ENCODE measurements at regions not wholly inside any gene's neighbourhood (a gene's known extent, or its start where the extent isn't known, plus 50 kb on each side); places are given as distances from the start of the nearest gene placed in this dataset.
"Not testable (repeated sequence)": the region's sequence is repeated elsewhere in the genome, so short reads cannot be mapped to it uniquely, and the experiment has no call there.

DNA sequence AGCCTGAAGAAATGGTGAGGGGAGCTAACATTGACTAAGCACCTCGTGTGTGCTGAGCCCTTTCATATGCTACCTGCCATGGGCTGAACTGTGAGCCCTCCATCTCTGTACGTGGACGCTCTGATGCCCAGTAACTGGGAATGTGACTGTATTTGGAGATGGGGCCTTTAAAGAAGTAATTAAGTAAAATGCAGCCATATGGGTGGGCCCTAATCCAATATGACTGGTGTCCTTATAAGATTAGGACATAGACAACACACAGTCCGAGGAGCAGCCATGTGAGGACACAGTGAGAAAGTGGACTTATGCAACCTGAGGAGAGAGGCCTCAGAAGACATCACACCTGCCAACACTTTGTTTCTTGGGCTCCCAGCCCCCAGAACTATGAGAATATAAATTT lies 92.7 kb upstream of the ATP1B1 start:
- no peak for DNase-seq (ENCODE audit: low spot score)

DNA sequence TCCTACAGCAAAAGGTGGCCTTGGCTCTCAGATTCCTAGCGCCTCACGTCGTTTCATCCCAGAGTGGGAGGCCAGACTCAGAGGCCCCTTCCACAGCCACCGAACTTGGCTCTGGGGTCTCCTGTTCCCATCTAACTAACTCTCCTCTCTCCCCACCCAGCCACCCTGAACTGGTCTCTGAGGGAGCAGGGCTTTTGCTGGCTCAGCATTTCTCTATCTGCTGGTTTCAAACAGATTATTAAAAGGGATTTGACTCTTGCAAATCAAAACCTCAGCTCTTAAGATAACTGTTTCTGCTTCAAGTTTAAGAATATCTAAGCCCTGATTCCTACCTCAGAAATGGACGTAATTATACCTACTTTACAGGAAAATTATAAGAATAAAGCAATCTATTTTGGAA lies 91.0 kb upstream of the ATP1B1 start:
- no peak for DNase-seq (ENCODE audit: low spot score)

DNA sequence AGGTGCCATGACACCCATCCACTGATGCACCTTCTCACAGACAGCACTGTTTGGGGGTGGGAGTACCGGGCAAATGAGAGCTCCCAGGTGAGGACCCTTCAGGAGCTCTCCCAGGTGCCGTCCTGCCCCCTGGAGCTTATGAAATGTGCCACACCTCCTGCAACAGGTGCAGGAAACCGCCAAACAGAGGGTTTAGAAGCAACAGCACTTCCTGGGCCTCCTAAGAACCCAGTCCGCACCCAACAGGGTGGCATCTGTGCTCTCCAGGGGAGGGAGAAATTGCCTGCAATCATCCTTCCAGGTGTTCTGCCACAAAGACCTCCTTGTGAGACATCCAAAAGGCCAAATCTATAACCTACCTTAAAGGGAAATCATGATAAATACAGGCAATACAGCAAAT lies 87.7 kb upstream of the ATP1B1 start:
- DNase-seq (ENCODE audit: low spot score), result no peak

DNA sequence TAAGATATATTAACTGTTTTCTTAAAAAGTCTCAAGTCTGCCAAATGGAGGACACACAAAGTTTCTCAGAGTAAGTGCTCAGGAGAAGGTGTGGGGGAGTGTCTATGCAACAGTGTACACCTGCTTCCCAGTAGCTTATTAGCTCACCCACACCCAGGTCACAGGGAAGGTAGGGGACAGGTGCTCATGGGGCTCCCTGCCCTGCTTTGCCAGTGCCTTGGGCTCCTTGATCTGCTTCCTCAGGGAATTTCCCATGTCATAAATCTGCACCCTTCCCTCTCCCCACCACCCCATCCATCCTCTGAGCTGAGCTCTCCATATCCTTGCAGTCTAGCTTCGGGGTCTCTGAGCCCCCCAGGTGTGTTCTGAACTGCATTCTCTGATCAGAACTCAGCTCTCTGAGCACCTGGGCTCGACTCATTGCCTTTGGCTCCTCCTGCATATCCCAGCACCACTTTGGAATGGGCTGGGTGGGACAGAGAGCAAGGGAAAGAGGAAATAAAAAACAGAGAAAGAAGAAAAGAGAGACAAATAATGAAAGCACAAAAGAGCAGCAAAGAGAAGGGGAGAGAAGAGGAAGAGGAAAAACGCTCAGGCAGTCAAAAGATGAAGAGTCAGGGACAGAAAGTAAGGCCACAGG lies 87.0 kb upstream of the ATP1B1 start:
- DNase-seq (ENCODE audit: low spot score), result no peak

DNA sequence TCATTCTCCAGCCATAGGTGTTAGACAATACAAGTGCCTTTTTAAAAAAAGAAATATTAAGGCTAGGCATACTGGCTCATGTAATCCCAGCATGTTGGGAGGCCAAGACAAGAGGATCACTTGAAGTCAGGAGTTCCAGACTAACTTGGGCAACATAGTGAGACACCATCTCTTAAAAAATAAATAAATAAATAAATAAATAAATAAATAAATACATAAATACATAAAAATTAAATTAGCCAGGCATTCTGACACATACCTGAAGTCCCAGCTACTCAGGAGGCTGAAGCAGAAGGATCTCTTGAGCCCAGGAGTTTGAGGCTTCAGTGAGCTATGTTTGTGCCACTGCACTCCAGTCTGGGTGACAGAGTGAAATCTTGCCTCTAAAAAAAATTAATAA lies 85.8 kb upstream of the ATP1B1 start:
- no peak for DNase-seq (ENCODE audit: low spot score)

DNA sequence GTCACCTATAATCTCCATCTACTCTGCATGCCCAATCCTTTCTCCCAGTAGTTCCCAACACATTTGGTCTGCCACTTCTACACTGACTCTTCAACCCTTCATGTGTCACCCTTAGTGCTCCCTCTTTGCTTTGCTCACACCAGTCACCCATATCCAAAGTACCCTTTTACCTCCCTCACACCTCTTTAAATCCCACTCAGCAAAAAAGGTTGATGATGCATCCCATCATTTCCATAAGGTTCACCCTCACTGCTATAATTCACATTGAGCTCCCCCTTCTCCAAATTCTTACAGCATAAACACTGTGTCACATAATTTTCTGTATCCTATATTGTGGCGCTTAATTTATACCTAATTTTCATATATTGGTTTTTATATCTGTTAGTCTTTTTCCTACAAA lies 83.8 kb upstream of the ATP1B1 start:
- no peak for DNase-seq (ENCODE audit: low spot score)

DNA sequence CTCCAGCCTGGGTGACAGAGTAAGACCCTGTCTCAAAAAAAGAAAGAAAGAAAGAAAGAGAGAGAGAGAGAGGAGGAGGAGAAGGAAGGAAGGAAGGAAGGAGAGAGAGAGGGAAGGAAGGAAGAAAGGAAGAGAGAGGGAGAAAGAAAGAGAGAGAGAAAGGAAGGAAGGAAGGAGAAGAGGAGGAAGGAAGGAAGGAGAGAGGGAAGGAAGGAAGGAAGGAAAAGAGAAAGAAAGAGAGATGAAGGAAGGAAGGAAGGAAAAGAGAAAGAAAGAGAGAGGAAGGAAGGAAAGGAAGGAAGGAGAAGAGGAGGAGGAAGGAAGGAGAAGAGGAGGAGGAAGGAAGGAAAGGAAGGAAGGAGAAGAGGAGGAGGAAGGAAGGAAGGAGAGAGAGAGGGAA lies 82.2 kb upstream of the ATP1B1 start:
- no peak for DNase-seq (ENCODE audit: low spot score)

DNA sequence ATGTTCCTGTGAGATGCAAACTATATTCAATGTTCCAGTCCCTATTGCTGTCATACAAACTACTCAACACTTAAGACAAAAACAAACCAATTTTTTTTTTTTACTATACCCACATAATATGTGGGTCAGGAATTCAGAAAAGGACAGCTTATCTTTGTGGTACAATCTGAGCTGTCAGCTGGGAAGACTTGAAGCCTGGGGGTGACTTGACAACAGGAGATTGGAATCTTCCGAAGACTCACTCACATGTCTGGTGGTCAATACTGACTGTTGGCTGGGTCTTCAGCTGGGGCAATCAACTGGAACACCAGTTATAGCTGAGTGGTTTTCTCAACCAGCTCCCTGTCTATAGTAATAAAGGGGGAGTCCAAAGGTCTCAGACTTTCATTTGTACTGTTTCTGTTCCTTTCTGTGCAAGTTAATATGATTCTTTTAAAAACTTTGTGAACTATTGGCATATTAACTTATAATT lies 81.7 kb upstream of the ATP1B1 start:
- no peak for DNase-seq (ENCODE audit: low spot score)

DNA sequence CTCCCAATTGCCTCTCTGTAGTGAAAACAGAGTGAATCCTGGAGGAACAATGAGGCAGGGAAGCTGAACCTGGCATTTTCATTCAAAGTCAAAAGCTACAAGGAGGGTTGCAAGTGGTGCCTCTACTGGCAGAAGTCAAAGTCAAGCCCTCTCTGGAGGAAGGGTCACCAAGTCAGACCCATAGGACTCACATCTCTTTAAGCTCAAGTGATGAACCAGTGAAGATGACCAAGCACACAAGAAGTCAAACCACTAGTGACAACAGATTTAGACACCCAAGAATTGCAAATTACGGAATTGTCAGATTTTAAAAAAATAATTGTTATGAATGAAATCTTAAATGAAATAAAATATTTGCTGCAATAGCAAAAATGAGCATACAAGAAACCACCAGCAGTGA lies 81.1 kb upstream of the ATP1B1 start:
- DNase-seq (ENCODE audit: low spot score), result no peak

DNA sequence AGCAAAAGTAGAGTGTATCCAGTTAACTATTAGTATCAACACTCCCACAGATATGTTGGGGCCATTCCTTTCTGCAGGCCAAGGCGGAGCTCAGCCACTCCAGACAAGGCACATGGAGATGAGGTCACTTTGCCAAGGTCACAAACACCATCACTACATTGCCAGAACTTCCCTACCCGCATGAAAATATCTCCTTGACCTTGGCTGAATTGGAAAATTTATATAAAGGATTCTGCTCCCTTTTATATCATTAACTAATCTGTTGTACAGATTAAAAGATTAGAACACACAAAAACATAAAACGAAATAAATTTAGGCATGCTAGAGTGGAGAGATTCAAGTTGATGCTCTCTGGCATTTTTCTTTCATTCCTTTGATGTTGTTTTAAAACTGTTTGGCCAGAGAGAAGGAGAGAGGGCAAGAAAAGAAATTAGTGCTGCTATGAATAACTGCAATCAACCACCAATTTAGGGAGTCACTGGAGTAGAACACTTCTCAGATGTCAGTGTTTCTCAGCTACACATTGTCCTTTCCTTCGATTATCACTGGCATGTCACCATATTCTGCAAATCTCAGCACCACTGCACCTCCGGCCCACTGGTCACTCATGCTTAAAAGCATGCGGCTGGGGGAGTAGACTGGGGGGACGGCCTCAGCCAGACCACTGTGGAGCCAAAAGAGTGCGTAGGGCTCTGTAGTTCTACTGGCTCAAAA lies 78.7 kb upstream of the ATP1B1 start:
- DNase-seq (ENCODE audit: low spot score), result no peak

DNA sequence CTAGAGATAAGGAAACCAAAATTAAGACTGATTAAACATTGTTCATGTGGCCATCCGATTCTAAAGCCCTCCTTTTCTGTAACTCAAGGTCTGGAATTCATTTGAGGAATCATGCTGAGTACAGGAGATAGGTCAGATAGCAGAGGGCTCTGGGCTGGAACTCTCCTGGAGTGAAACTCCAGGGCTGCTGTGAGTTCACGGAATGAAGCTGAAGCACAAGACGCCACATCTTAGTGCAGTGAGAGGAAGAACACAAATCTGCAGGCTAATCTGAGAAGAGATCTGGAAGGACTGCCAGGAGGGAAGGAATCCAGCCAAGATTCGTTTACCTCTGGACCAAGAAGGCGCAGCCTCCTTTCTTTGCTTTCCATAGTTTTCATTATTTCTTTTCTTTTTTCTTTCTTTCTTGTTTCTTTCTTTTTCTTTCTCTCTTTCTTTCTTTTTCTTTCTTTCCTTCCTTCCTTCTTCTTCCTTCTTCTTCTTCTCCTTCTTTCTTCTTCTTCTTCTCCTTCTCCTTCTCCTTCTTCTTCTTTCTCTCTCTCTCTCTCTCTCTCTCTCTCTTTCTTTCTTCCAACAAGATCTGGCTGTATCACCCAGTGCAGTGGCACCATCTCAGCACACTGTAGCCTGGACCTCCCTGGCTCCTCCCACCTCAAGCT lies 74.8 kb upstream of the ATP1B1 start:
- no peak for DNase-seq (ENCODE audit: low spot score)

DNA sequence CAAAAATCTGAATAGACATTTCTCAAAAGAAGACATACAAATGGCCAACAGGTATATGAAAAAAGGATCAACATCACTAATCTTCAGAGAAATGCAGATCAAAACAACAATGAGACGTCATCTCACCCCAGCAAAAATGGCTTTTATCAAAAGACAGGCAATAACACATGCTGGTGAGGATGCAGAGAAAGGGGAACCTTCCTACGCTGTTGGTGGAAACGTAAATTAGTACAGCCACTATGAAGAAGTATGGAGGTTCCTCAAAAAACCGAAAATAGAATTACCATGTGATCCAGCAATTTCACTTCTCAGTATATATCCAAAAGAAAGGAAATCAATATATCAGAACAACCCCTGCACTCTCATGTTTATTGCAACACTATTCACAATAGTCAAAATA lies 65.1 kb upstream of the ATP1B1 start:
- DNase-seq (ENCODE audit: low spot score), result no peak

DNA sequence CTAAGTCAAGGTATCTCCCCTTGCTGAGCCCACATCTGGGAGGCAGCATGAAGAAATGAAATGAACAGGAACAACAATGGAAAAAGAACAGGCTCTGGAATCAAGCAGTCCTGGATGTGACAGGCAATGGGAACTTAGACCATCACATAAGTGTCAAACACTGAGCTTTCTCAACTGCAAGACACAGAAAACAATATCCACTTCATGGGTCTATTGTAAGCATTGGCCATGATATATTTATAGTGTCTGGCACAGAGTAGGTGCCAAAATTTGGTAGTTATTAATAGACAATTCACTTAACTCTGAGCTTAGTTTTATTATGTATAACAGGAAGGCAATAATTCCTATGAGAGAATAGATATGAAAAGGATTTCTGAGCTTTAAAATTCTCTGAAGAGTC lies 64.1 kb upstream of the ATP1B1 start:
- no peak for DNase-seq (ENCODE audit: low spot score)

DNA sequence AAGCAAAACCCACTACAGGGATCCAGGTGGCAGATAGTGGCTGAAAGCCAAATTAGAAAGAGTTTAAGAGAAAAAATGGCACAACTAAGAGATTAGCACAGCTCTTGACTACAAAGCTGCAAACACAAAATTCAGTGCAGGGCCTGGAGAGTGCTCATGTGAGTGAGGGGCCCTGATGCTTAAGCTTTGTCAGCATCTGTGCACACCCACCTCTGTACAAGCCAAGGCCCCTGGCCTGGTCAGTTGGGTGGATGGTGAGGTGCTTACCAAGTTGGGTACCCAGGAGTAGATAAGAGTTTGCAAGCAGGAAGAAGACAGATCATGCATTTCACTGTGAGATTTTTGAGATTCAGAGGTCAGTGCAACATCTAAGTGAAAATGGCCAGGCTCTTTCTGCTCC lies 62.7 kb upstream of the ATP1B1 start:
- DNase-seq (ENCODE audit: low spot score), result no peak

DNA sequence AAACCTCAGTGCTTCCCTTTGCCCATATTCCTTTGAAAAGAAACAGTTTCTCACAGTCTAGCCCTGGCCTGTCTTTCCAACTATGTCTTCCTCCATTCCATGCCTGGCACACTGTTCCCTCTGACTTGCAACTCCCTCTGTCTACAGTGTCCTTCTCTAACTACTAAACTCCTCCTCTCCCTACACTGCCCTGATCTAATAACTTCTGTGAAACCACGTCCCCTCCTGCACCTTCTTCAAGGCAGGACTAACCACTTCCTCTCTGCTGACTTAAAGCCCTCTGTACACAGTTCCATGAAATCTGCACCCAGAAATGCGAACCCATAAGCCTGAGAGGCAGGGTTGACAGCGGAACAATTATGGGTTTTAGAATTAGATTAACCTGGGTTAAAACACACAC lies 62.2 kb upstream of the ATP1B1 start:
- DNase-seq (ENCODE audit: low spot score), result no peak

DNA sequence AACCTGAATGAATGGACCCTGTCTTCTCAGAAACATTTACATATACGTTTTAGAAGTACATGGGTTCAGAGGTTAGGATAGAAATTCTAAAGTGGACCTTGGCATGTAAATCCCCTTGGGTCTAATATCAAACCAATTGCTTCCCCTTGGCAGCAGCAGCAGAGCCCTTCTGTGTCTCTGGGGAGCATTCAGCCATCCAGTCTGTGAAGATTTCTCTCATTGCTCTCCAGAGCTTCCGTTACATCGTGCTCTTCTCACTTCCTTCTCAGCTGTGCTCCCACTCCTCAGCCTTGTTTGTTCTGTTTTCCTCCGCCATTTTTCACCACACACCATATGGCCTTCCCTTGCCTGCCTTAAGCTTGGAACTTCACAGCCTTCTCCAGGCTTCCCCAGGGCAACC lies 61.5 kb upstream of the ATP1B1 start:
- no peak for DNase-seq (ENCODE audit: low spot score)

DNA sequence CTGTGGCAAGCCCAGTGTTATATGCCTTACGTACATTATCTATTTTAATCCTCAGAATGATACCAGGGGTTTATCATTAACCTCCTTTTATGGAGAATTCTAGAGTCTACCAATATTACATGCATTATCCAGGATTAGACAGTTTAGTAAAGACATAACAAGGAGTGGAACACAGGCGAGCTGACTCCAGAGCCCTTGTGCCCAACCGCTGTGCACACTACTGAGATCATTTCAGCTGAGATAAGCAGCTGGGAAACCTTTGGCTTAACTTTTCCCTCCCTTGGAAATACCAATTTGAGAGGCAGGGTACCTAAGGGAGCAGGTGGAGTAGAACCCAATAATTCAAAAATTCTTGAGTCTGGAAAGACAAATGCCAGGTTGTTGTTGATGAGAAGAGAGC lies 59.8 kb upstream of the ATP1B1 start:
- no peak for DNase-seq (ENCODE audit: low spot score)

DNA sequence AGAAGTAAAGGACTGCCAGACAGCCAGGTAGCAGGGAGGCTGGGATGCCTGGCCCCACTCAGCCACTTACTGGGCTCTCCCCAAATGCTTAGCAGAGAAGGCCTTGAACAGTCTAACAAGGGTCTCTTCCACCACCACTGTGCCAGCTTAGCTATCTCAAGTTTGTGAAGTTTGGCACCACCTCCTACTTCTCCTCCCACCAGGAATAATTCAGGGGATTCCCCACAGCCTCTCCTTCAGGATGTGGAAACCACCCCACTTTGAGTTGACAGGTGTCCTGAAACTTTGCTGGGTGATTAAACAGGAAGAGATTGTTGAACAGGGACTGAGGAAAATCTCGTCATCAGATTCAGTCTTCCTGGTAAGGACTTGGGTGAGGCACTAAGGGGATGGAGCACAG lies 59.4 kb upstream of the ATP1B1 start:
- no peak for DNase-seq (ENCODE audit: low spot score)

DNA sequence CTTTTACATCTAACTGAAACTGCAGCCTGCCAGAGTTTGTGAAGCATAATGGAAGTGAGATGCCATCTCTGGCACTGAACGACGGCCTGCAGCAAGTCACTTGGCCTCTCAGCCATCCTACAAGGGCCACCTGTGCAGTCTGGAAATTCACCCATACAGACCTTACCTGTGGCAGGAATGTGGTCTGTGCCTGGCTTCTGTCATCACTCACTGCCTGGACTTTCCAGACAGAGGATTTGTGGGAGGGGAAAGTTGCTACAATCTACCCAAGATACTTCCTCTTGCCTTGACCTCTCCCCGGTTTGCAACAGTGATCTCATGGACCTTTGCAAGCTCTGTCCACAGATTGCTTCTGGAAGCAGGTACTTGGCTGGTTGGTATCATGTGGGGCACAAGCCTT lies 58.4 kb upstream of the ATP1B1 start:
- DNase-seq (ENCODE audit: low spot score), result no peak

DNA sequence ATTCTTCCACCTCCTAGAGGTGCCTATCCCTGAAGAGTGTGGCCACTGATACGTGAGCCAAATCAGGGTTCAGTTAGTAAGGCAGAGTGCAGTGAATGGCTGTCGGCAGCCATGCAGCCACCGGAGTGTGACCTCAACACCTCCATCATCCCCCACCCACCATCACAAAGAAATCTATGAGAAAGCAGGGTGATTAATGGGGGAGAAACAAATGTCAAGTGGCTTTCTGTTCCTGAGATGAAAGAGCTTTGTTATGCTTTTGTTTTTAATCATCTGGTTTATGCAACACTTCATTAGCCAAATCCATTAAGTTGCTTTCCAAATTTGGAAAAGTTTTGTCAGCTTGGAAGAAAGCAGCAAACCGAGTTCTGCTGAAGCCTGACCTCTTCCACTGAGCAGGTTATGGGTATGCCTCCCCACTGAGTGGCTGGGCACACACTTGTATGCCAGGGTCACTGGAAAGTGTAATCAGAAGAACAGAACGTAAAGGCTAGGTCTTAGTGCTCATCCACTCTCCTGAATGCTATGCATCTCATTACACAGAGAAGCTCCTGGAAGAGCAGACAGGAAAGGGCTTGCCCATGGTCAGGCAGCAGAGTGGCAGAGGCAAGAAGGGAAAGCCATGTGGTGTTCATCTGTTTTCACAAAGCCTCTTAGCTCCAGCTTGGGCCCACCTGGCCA lies 57.1 kb upstream of the ATP1B1 start:
- DNase-seq (ENCODE audit: low spot score), result no peak

DNA sequence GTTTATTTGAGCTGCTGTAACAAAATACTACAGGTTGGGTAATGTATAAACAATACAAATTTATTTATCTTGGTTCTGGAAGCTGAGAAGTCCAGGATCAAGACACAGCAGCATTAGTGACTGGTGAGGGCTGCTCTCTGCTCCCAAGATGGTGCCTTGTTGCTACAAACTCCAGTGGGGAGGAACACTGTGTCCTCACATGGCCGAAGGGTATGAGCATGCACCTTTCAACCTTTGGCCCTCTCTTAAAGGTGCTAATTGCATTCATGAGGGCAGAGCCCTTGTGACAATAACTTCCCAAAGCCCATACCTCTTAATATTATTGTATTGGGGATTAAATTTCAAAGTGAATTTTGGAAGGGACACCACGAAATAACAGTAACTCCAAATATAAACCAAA lies 55.3 kb upstream of the ATP1B1 start:
- DNase-seq (ENCODE audit: low spot score), result no peak

DNA sequence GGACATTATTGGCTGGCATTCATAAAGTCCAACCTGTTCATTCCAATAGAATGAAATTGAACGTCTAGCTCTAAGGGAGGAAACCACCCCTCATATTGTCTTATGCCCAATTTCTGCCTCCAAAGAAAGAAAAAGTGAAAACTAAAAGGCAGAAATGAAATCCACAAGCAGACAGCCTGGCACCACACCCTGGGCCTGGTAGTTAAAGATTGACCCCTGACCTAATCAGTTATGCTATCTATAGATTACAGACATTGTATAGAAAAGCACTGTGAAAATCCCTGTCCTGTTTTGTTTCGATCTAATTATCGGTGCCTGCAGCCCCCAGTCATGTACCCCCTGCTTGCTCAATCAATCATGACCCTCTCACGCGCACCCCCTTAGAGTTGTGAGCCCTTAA lies 54.3 kb upstream of the ATP1B1 start:
- DNase-seq (ENCODE audit: low spot score), result not testable (repeated sequence)

DNA sequence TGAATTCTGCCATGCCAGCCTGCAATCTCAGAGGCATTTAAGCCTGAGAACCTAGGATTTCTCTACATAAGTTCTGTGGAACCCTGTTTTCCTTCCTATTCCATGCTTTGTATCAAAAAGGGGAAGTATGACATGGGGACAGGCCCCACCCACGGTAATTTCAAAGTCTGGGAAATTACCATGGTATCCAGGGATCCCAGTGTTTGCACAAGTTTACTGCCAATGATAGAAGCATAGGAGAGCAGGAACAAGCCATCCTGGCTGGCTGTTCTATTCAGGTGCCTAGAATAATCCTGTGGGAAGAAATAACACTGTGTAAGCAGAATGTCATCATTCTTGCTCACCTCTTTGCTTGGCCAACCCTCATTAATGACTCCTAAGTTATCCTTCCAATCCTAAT lies 53.8 kb upstream of the ATP1B1 start:
- no peak for DNase-seq (ENCODE audit: low spot score)
